H1 (cell line): ENCODE measurements at regions not wholly inside any gene's neighbourhood (a gene's known extent, or its start where the extent isn't known, plus 50 kb on each side); places are given as distances from the start of the nearest gene placed in this dataset.

Source experiments
- CTCF ChIA-PET: fragments of 300-600 bp; sonication (Branson Sonifier 250); formaldehyde crosslinking; loops from one replicate; lab custom pipeline; 2021; ENCODE audit not compliant: partially characterized antibody; lab: Charles Lee
- POLR2A ChIA-PET: fragments of 300-600 bp; sonication (Branson Sonifier 250); formaldehyde crosslinking; loops from one replicate; lab custom pipeline; 2021; ENCODE audit warnings: inconsistent platforms; ENCODE audit not compliant: partially characterized antibody; lab: Charles Lee
- DNase-seq, 2 experiments: peaks; one replicate each; pipeline versions ENCODE4 v3.0.0 to v3.0.0-alpha.2; 2010 to 2022; ENCODE audit warnings: low spot score in 2 of 2, low read depth in 1 of 2, mixed read lengths in 1 of 2
- FAIRE-seq: peaks from 2 replicates; lab custom pipeline; 2011; peaks lifted over from hg19 to GRCh38; lab: Jason Lieb, UNC
- H2AFZ ChIP-seq: 2 replicates; pipeline ENCODE4 v1.8.1; 2012; ENCODE audit warnings: low read length, inconsistent platforms
- H2AK5ac ChIP-seq: 2 replicates; pipeline ENCODE4 v1.6.1; 2013; ENCODE audit warnings: low read depth, low read length
- H2BK120ac ChIP-seq: replicated peaks from 2 replicates; pipeline ENCODE3; 2013; ENCODE audit warnings: low read depth, low read length, inconsistent platforms
- H2BK12ac ChIP-seq: 2 replicates; pipeline ENCODE4 v1.6.1; 2013; ENCODE audit warnings: low read depth, low read length
- H2BK15ac ChIP-seq: 2 replicates; pipeline ENCODE4 v1.6.1; 2013; ENCODE audit warnings: low read length
- H2BK20ac ChIP-seq: 2 replicates; pipeline ENCODE4 v1.6.1; 2013; ENCODE audit warnings: low read length
- H2BK5ac ChIP-seq: 2 replicates; pipeline ENCODE4 v1.6.1; 2013; ENCODE audit warnings: low read depth, low read length
- H3K14ac ChIP-seq: 2 replicates; pipeline ENCODE4 v1.6.1; 2013; ENCODE audit warnings: inconsistent platforms; ENCODE audit not compliant: insufficient read length
- H3K18ac ChIP-seq: 2 replicates; pipeline ENCODE4 v1.6.1; 2013; ENCODE audit warnings: low read length; ENCODE audit errors: extremely low read depth
- H3K23ac ChIP-seq: 2 replicates; pipeline ENCODE4 v1.6.1; 2013; ENCODE audit warnings: inconsistent platforms; ENCODE audit not compliant: insufficient read length
- H3K23me2 ChIP-seq: 2 replicates; pipeline ENCODE4 v1.6.1; 2013; ENCODE audit warnings: low read depth, low read length
- H3K27ac ChIP-seq: 2 replicates; pipeline ENCODE4 v1.6.1; 2011; ENCODE audit warnings: low read depth, low read length, inconsistent platforms
- H3K27me3 ChIP-seq, 4 experiments: replicated peaks in 1 of 4; 1 replicate in 1 of 4; 2 replicates in 3 of 4; pipeline versions ENCODE4 v1.6.1 to v1.8.1; 2011 to 2013; ENCODE audit warnings: low read length in 3 of 4, mild to moderate bottlenecking in 3 of 4, inconsistent platforms in 2 of 4, mixed read lengths in 2 of 4, moderate library complexity in 1 of 4; ENCODE audit not compliant: control insufficient read depth in 3 of 4, insufficient read depth in 3 of 4; ENCODE audit errors: extremely low read depth in 1 of 4
- H3K36me3 ChIP-seq, 4 experiments: 2 replicates each; pipeline versions ENCODE4 v1.6.1 to v1.8.1; 2011 to 2013; ENCODE audit warnings: mild to moderate bottlenecking in 4 of 4, low read length in 3 of 4, moderate library complexity in 2 of 4, control low read depth in 1 of 4, inconsistent platforms in 1 of 4; ENCODE audit not compliant: insufficient read depth in 4 of 4, control insufficient read depth in 2 of 4
- H3K4ac ChIP-seq: replicated peaks from 2 replicates; pipeline ENCODE3; 2013; ENCODE audit warnings: low read length, low read depth, mixed read lengths, inconsistent platforms; ENCODE audit not compliant: insufficient read length
- H3K4me1 ChIP-seq, 4 experiments: replicated peaks in 1 of 4; 1 replicate in 1 of 4; 2 replicates in 3 of 4; pipeline versions ENCODE4 v1.6.1 to v1.8.1; 2011 to 2013; ENCODE audit warnings: low read length in 3 of 4, inconsistent platforms in 2 of 4, mixed read lengths in 1 of 4; ENCODE audit not compliant: insufficient read depth in 4 of 4, control insufficient read depth in 3 of 4
- H3K4me2 ChIP-seq, 2 experiments: 2 replicates each; pipeline versions ENCODE4 v1.6.1 to v1.8.1; 2011 to 2013; ENCODE audit warnings: low read depth in 2 of 2, low read length in 2 of 2, control low read depth in 1 of 2, inconsistent platforms in 1 of 2, mild to moderate bottlenecking in 1 of 2; ENCODE audit not compliant: insufficient read depth in 1 of 2
- H3K4me3 ChIP-seq, 4 experiments: fragments of 200-600, 300-600 bp in 1 of 4; sonication (generic), shearing (Covaris generic), sonication (Bioruptor Twin) in 1 of 4; 2 replicates each; pipeline versions ENCODE4 v1.5.1 to v1.8.1; 2011 to 2016; ENCODE audit warnings: low read length in 4 of 4, low read depth in 3 of 4, control low read depth in 2 of 4, inconsistent platforms in 2 of 4, mild to moderate bottlenecking in 2 of 4, mixed read lengths in 1 of 4, moderate library complexity in 1 of 4; ENCODE audit not compliant: insufficient read depth in 2 of 4; ENCODE audit errors: extremely low read depth in 1 of 4
- H3K56ac ChIP-seq: replicated peaks from 2 replicates; pipeline ENCODE3; 2013; ENCODE audit warnings: low read depth, mild to moderate bottlenecking, mixed read lengths, low read length, inconsistent platforms; ENCODE audit not compliant: insufficient read length
- H3K79me1 ChIP-seq: 2 replicates; pipeline ENCODE4 v1.6.1; 2013; ENCODE audit warnings: low read depth, low read length, control low read depth
- H3K79me2 ChIP-seq, 2 experiments: 2 replicates each; pipeline versions ENCODE4 v1.6.1 to v1.8.1; 2012 to 2013; ENCODE audit warnings: low read length in 2 of 2, mild to moderate bottlenecking in 2 of 2, inconsistent platforms in 1 of 2; ENCODE audit not compliant: insufficient read depth in 2 of 2, control insufficient read depth in 1 of 2
- H3K9ac ChIP-seq, 4 experiments: replicated peaks in 1 of 4; 1 replicate in 1 of 4; 2 replicates in 3 of 4; pipeline versions ENCODE4 v1.6.1 to v1.8.1; 2011 to 2013; ENCODE audit warnings: low read depth in 3 of 4, low read length in 3 of 4, control low read depth in 2 of 4, mild to moderate bottlenecking in 2 of 4, moderate library complexity in 2 of 4, inconsistent platforms in 1 of 4; ENCODE audit errors: extremely low read depth in 1 of 4
- H3K9me3 ChIP-seq, 2 experiments: 2 replicates each; pipeline versions ENCODE4 v1.6.1 to v1.8.1; 2012 to 2013; ENCODE audit warnings: mild to moderate bottlenecking in 2 of 2, moderate library complexity in 2 of 2, control low read depth in 1 of 2, inconsistent platforms in 1 of 2, low read depth in 1 of 2, low read length in 1 of 2, mixed read lengths in 1 of 2; ENCODE audit not compliant: insufficient read depth in 2 of 2
- H4K20me1 ChIP-seq, 2 experiments: replicated peaks in 1 of 2; 2 replicates each; pipeline versions ENCODE3 to v1.8.1; 2011 to 2013; ENCODE audit warnings: inconsistent platforms in 2 of 2, low read length in 2 of 2, mild to moderate bottlenecking in 1 of 2; ENCODE audit not compliant: insufficient read depth in 2 of 2, control insufficient read depth in 1 of 2
- H4K5ac ChIP-seq: 2 replicates; pipeline ENCODE4 v1.6.1; 2013; ENCODE audit warnings: low read length, low read depth, mixed read lengths, inconsistent platforms; ENCODE audit not compliant: insufficient read length
- H4K8ac ChIP-seq: 2 replicates; pipeline ENCODE4 v1.8.0; 2013; ENCODE audit warnings: mild to moderate bottlenecking, moderate library complexity, low read length, inconsistent platforms; ENCODE audit not compliant: insufficient read depth; ENCODE audit errors: extremely low read depth
- H4K91ac ChIP-seq: replicated peaks from 2 replicates; pipeline ENCODE3; 2013; ENCODE audit warnings: low read length, mixed read lengths, inconsistent platforms; ENCODE audit not compliant: insufficient read length
- BACH1 ChIP-seq: IDR thresholded peaks from 2 replicates; pipeline ENCODE4 v1.6.1; 2012; ENCODE audit warnings: low read length, improper control_type of control experiment
- CTBP2 ChIP-seq: IDR thresholded peaks from 2 replicates; pipeline ENCODE4 v1.7.0; 2011; ENCODE audit warnings: borderline replicate concordance, mild to moderate bottlenecking, moderate library complexity, mixed read lengths, low read length; ENCODE audit not compliant: insufficient read depth, insufficient read length
- JUND ChIP-seq: IDR thresholded peaks from 2 replicates; pipeline ENCODE4 v1.6.1; 2011; ENCODE audit warnings: mild to moderate bottlenecking, improper control_type of control experiment, low read length
- KDM1A ChIP-seq: fragments of 200-600, 300-600 bp; sonication (generic); IDR thresholded peaks from 2 replicates; pipeline ENCODE4 v1.7.1; 2016; ENCODE audit warnings: mild to moderate bottlenecking, low read length, borderline replicate concordance
- KDM5A ChIP-seq: fragments of 200-600 bp; IDR thresholded peaks from 2 replicates; pipeline ENCODE4 v1.7.1; 2012; ENCODE audit warnings: mild to moderate bottlenecking, low read length, inconsistent platforms, mixed read lengths
- NRF1 ChIP-seq: IDR thresholded peaks from 2 replicates; pipeline ENCODE4 v1.6.1; 2011; ENCODE audit warnings: mild to moderate bottlenecking, low read depth, low read length, improper control_type of control experiment
- POLR2AphosphoS5 ChIP-seq: IDR thresholded peaks from 2 replicates; pipeline ENCODE4 v1.6.1; 2011; ENCODE audit warnings: low read depth, low read length
- RAD21 ChIP-seq, 2 experiments: IDR thresholded peaks in 1 of 2; conservative IDR thresholded peaks in 1 of 2; 2 replicates each; pipeline ENCODE4 v1.6.1; 2011; ENCODE audit warnings: low read depth in 2 of 2, low read length in 2 of 2, improper control_type of control experiment in 1 of 2, inconsistent platforms in 1 of 2, mild to moderate bottlenecking in 1 of 2, moderate library complexity in 1 of 2
- SAP30 ChIP-seq: fragments of 300-600 bp; sonication (generic); IDR thresholded peaks from 2 replicates; pipeline ENCODE4 v1.7.1; 2012; ENCODE audit warnings: low read length, moderate library complexity, mild to moderate bottlenecking, inconsistent platforms; ENCODE audit not compliant: insufficient read depth, insufficient replicate concordance
- SP4 ChIP-seq: IDR thresholded peaks from 2 replicates; pipeline ENCODE4 v1.6.1; 2012; ENCODE audit warnings: low read length, inconsistent platforms
- SUZ12 ChIP-seq: fragments of 200-600 bp; sonication (generic); IDR thresholded peaks from 2 replicates; pipeline ENCODE4 v1.6.1; 2012; ENCODE audit warnings: mild to moderate bottlenecking, inconsistent platforms, low read length, moderate library complexity, mixed read lengths
- WGBS, 2 experiments: shearing (Covaris generic) in 1 of 2; methylation state at CpG; one replicate each; pipeline versions ENCODE4 v1.1.6 to v1.1.7; 2013 to 2015; ENCODE audit warnings: low lambda C conversion rate in 2 of 2, mixed read lengths in 2 of 2, inconsistent platforms in 1 of 2, low coverage in 1 of 2, missing lambda C conversion rate in 1 of 2; ENCODE audit not compliant: insufficient replicate concordance in 2 of 2, insufficient coverage in 1 of 2, insufficient read length in 1 of 2; ENCODE audit errors: extremely low coverage in 1 of 2, missing lambda C conversion rate in 1 of 2; 5-methylcytosine and 5-hydroxymethylcytosine counted together
- TF ChIP-seq, protein P1 (sequence below): IDR thresholded peaks from 2 replicates; pipeline ENCODE4 v1.6.1; 2012; ENCODE audit warnings: inconsistent platforms

DNA sequence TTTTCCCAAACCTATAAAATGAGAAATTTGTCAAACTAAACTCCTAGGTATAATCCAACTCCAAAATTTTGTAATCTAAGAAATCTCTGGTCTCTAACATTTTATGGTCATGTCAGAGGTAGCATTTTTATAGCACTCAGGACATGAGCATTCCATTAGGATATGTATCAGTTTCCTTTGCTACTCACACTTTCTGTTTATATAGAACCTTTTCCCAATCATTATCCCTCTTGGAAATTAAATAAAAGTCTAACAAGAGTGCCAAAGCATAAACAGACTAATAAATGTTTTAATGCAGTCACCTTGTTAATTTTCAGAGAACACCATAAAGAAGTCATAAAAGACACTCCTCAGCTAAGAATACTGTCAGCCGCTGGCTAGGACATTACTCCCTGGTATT lies 300.0 kb upstream of the CWC22 start:
- no peak overlapping the region for H3K18ac ChIP-seq
- H2AFZ ChIP-seq: no peak overlapping the region
- H3K9ac ChIP-seq: no peak overlapping the region
- no peaks in the 10 kb centered on the region for H3K23me2 ChIP-seq
- H3K14ac ChIP-seq: no peak overlapping the region
- H4K20me1 ChIP-seq: no peaks in the 10 kb centered on the region
- FAIRE-seq (no peak), DNase-seq (no peak)
- no peak overlapping the region for H3K4me2 ChIP-seq
- no peak overlapping the region for H3K56ac ChIP-seq
- WGBS, 2 experiments: 94% methylated on average over 1 of the region's 1 CpG; no CpG with 5 or more reads in 1 of the 2 experiments
- no peaks in the 10 kb centered on the region for H3K36me3 ChIP-seq
- no peak overlapping the region for H2BK5ac ChIP-seq
- H2BK120ac ChIP-seq: no peak overlapping the region
- no peaks in the 10 kb centered on the region for H3K9me3 ChIP-seq
- H3K4ac ChIP-seq: no peak overlapping the region
- H3K4me1 ChIP-seq: no peaks in the 10 kb centered on the region
- H4K91ac ChIP-seq: no peak overlapping the region
- H4K5ac ChIP-seq: no peak overlapping the region
- H2BK15ac ChIP-seq: no peak overlapping the region
- no peak overlapping the region for H2BK12ac ChIP-seq
- ChIA-PET POLR2A (no interaction called here), CTCF (interaction anchor here (0.9 kb wide), 1 partner anchor 53 kb away, joined by 3 read pairs; no protein-coding TSS in a partner anchor)
- no peak for TF ChIP-seq POLR2AphosphoS5
- no peak for TF ChIP-seq KDM5A
- TF ChIP-seq SAP30: no peak
- TF ChIP-seq SP4: no peak
- TF ChIP-seq, protein P1, sequence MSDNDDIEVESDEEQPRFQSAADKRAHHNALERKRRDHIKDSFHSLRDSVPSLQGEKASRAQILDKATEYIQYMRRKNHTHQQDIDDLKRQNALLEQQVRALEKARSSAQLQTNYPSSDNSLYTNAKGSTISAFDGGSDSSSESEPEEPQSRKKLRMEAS: no peak
- TF ChIP-seq RAD21 (IDR thresholded peaks at IDR 0.05 in 1 of 2, conservative IDR thresholded peaks at IDR 0.05 in 1 of 2; ENCODE audit: low read depth in 2 of 2, low read length in 2 of 2): no peak
- TF ChIP-seq CTBP2: no peak
- TF ChIP-seq NRF1: no peak
- TF ChIP-seq JUND: no peak
- TF ChIP-seq KDM1A: no peak
- no peak for TF ChIP-seq SUZ12
- no peak for TF ChIP-seq BACH1
- H3K79me1 ChIP-seq: no peaks in the 10 kb centered on the region
- H3K23ac ChIP-seq: no peak overlapping the region
- no peaks in the 10 kb centered on the region for H3K79me2 ChIP-seq
- H3K27ac ChIP-seq: no peak overlapping the region
- H2AK5ac ChIP-seq: no peak overlapping the region
- no peak overlapping the region for H4K8ac ChIP-seq
- no peaks in the 10 kb centered on the region for H3K27me3 ChIP-seq
- no peak overlapping the region for H3K4me3 ChIP-seq
- H2BK20ac ChIP-seq: no peak overlapping the region
